Osteoblast (primary cell): ENCODE measurements at regions not wholly inside any gene's neighbourhood (a gene's known extent, or its start where the extent isn't known, plus 50 kb on each side); places are given as distances from the start of the nearest gene placed in this dataset.

ENCODE experiments used
- DNase-seq: peaks from one replicate; pipeline ENCODE4 v3.0.0; 2011; ENCODE audit warnings: low spot score, mixed read lengths; ENCODE audit not compliant: insufficient read length; ENCODE audit errors: missing footprints
- H2AFZ ChIP-seq: 2 replicates; pipeline ENCODE4 v1.6.0; 2011; ENCODE audit warnings: mild to moderate bottlenecking, low read length
- H3K27ac ChIP-seq: 2 replicates; pipeline ENCODE4 v1.5.1; 2011; ENCODE audit warnings: mild to moderate bottlenecking, low read depth, low read length, moderate library complexity
- H3K27me3 ChIP-seq: 2 replicates; pipeline ENCODE4 v1.6.0; 2012; ENCODE audit warnings: mild to moderate bottlenecking, control low read depth, inconsistent platforms, low read length, moderate library complexity; ENCODE audit not compliant: insufficient read depth
- H3K36me3 ChIP-seq: 2 replicates; pipeline ENCODE4 v1.5.1; 2011; ENCODE audit warnings: mild to moderate bottlenecking, low read length, control low read depth, moderate library complexity; ENCODE audit not compliant: insufficient read depth
- H3K4me1 ChIP-seq: 2 replicates; pipeline ENCODE4 v1.5.1; 2011; ENCODE audit warnings: mild to moderate bottlenecking, low read length, control low read depth, moderate library complexity; ENCODE audit not compliant: insufficient read depth
- H3K4me2 ChIP-seq: 2 replicates; pipeline ENCODE4 v1.6.0; 2011; ENCODE audit warnings: mild to moderate bottlenecking, low read length; ENCODE audit not compliant: insufficient read depth
- H3K4me3 ChIP-seq: fragments of 200-600 bp; sonication (generic); 3 replicates; pipeline ENCODE4 v1.5.1; 2012; ENCODE audit warnings: mild to moderate bottlenecking, low read length, inconsistent platforms; ENCODE audit not compliant: insufficient read depth
- H3K79me2 ChIP-seq: 2 replicates; pipeline ENCODE4 v1.6.0; 2012; ENCODE audit warnings: mild to moderate bottlenecking, low read length, control low read depth, inconsistent platforms; ENCODE audit not compliant: insufficient read depth
- H3K9me3 ChIP-seq: 2 replicates; pipeline ENCODE4 v1.5.1; 2011; ENCODE audit warnings: low read depth, low read length, control low read depth
- H4K20me1 ChIP-seq: 2 replicates; pipeline ENCODE4 v1.6.0; 2012; ENCODE audit warnings: mild to moderate bottlenecking, low read length, control low read depth; ENCODE audit not compliant: insufficient read depth
- CTCF ChIP-seq: IDR thresholded peaks from 2 replicates; pipeline ENCODE4 v1.5.1; 2011; ENCODE audit warnings: mild to moderate bottlenecking, low read depth, low read length, moderate library complexity; ENCODE audit errors: extremely low read depth

- H3K79me2 ChIP-seq: no peaks in the 10 kb centered on the region
- H3K4me2 ChIP-seq: peak overlapping the region; percentile 42
- no peak overlapping the region for H3K4me3 ChIP-seq
- no peaks in the 10 kb centered on the region for H4K20me1 ChIP-seq
- no peaks in the 10 kb centered on the region for H3K36me3 ChIP-seq
- H3K27ac ChIP-seq: no peak overlapping the region
- TF ChIP-seq CTCF: no peak
- peak overlapping the region; percentile 55 for H2AFZ ChIP-seq
- no peaks in the 10 kb centered on the region for H3K9me3 ChIP-seq
- peaks cover 18% of the 10 kb centered on the region for H3K4me1 ChIP-seq
- peak; percentile 59 for DNase-seq
- H3K27me3 ChIP-seq: no peaks in the 10 kb centered on the region
Measured at GRCh38 chr12:67772267-67773169, 124.0 kb downstream of the DYRK2 start.

GRCh38 chr12:67773896-67774295 lies 125.4 kb downstream of the DYRK2 start:
- peak overlapping the region; percentile 5 for H3K4me2 ChIP-seq
- peak; percentile 49 for DNase-seq
- H2AFZ ChIP-seq: peak overlapping the region; percentile 18
- no peaks in the 10 kb centered on the region for H3K27me3 ChIP-seq
- H4K20me1 ChIP-seq: no peaks in the 10 kb centered on the region
- no peak overlapping the region for H3K27ac ChIP-seq
- peaks cover 18% of the 10 kb centered on the region for H3K4me1 ChIP-seq
- no peak overlapping the region for H3K4me3 ChIP-seq
- no peaks in the 10 kb centered on the region for H3K36me3 ChIP-seq
- H3K79me2 ChIP-seq: no peaks in the 10 kb centered on the region
- H3K9me3 ChIP-seq: no peaks in the 10 kb centered on the region
- TF ChIP-seq CTCF: no peak

- Histone ChIP-seq H3K4me1 (peaks cover 18% of the 10 kb centered on the region), H2AFZ (no peak overlapping the region), H3K4me2 (no peak overlapping the region), H3K9me3 (no peaks in the 10 kb centered on the region), H3K27ac (no peak overlapping the region), H4K20me1 (no peaks in the 10 kb centered on the region), H3K27me3 (no peaks in the 10 kb centered on the region), H3K36me3 (no peaks in the 10 kb centered on the region), H3K79me2 (no peaks in the 10 kb centered on the region), H3K4me3 (no peak overlapping the region)
- TF ChIP-seq CTCF: no peak
- DNase-seq: peak; percentile 58
Measured at GRCh38 chr12:67774983-67775587, 126.5 kb downstream of the DYRK2 start.

- Histone ChIP-seq H2AFZ (no peak overlapping the region), H3K27me3 (no peaks in the 10 kb centered on the region), H3K4me1 (no peaks in the 10 kb centered on the region), H3K9me3 (no peaks in the 10 kb centered on the region), H3K27ac (no peak overlapping the region), H3K4me3 (no peak overlapping the region), H4K20me1 (no peaks in the 10 kb centered on the region), H3K4me2 (no peak overlapping the region), H3K79me2 (no peaks in the 10 kb centered on the region), H3K36me3 (no peaks in the 10 kb centered on the region)
- no peak for DNase-seq
- no peak for TF ChIP-seq CTCF
Measured at GRCh38 chr12:67780580-67781084, 132.1 kb downstream of the DYRK2 start.
